ENCODE measurements at regions not wholly inside any gene's neighbourhood (a gene's known extent, or its start where the extent isn't known, plus 50 kb on each side); places are given as distances from the start of the nearest gene placed in this dataset.
A peak's percentile ranks its signal among the peaks of the same experiment; 100 is the strongest.

- ATAC-seq = peak; percentile 60 to 71
These were observed 856.1 kb upstream of the ID2 start for GRCh38 chr2:7825591-7826312.

GRCh38 chr2:7826656-7827055 is 855.2 kb upstream of the ID2 start:
- no peak for ATAC-seq

GRCh38 chr2:7829241-7829640 is 852.6 kb upstream of the ID2 start:
- ATAC-seq = no peak

- ATAC-seq = no peak
These were observed 851.2 kb upstream of the ID2 start for GRCh38 chr2:7830616-7831015.

GRCh38 chr2:7835151-7835550 is 846.7 kb upstream of the ID2 start:
- no peak for ATAC-seq

- ATAC-seq = no peak
These were observed 845.9 kb upstream of the ID2 start for GRCh38 chr2:7835693-7836680.

GRCh38 chr2:7837237-7837760 is 844.6 kb upstream of the ID2 start:
- no peak for ATAC-seq

GRCh38 chr2:7838669-7839068 is 843.2 kb upstream of the ID2 start:
- ATAC-seq = no peak

- no peak for ATAC-seq
These were observed 841.0 kb upstream of the ID2 start for GRCh38 chr2:7840651-7841380.

- no peak for ATAC-seq
These were observed 840.1 kb upstream of the ID2 start for GRCh38 chr2:7841751-7842150.

GRCh38 chr2:7844414-7844965 is 837.4 kb upstream of the ID2 start:
- ATAC-seq = no peak

GRCh38 chr2:7845332-7845731 is 836.5 kb upstream of the ID2 start:
- no peak for ATAC-seq

- ATAC-seq = no peak
These were observed 835.2 kb upstream of the ID2 start for GRCh38 chr2:7846607-7847006.

GRCh38 chr2:7847321-7847720 is 834.5 kb upstream of the ID2 start:
- ATAC-seq = no peak

- no peak for ATAC-seq
These were observed 832.8 kb upstream of the ID2 start for GRCh38 chr2:7849027-7849426.

- no peak for ATAC-seq
These were observed 832.3 kb upstream of the ID2 start for GRCh38 chr2:7849531-7849930.

- no peak for ATAC-seq
These were observed 829.3 kb upstream of the ID2 start for GRCh38 chr2:7852546-7852945.

GRCh38 chr2:7857904-7858303 is 824.0 kb upstream of the ID2 start:
- ATAC-seq = no peak

- ATAC-seq = no peak
These were observed 823.2 kb upstream of the ID2 start for GRCh38 chr2:7858624-7859023.

- ATAC-seq = no peak
These were observed 821.2 kb upstream of the ID2 start for GRCh38 chr2:7860693-7861092.

GRCh38 chr2:7861910-7862702 is 819.8 kb upstream of the ID2 start:
- no peak for ATAC-seq

GRCh38 chr2:7866104-7866503 is 815.8 kb upstream of the ID2 start:
- no peak for ATAC-seq
